ENCODE measurements at regions not wholly inside any gene's neighbourhood (a gene's known extent, or its start where the extent isn't known, plus 50 kb on each side); places are given as distances from the start of the nearest gene placed in this dataset.
"Not testable (repeated sequence)": the region's sequence is repeated elsewhere in the genome, so short reads cannot be mapped to it uniquely, and the experiment has no call there.

DNA sequence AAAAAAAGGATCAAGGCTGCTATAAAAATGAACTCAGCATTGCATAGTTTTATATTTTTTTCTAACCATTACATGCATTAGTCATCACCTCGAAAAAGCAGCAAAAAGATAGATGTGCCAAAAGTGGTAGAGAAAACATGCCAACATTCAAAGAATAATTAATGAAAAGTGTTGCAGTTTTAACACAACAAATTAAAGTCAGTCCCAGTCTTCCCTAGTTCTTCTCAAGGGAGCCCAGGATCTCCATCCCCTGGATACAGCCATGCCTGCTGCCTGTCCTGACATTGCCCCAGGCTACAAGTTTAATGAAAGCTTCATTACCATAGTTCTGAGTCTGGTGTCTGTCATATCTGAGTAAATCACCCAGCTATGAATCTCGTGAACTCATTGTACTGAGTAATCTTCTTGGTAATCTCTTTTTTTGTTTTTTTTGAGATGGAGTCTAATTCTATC lies 116.6 kb upstream of the KLF12 start:
- no peak for DNase-seq (ENCODE audit: low read depth in 6 of 9, low spot score in 9 of 9)
- Histone ChIP-seq H3K4me3 (ENCODE audit: low read length in 2 of 2) (no peak overlapping the region), H3K9me3 (ENCODE audit: control insufficient read depth in 2 of 2, insufficient read depth in 1 of 2, low read length in 1 of 2) (no peaks in the 10 kb centered on the region), H3K36me3 (ENCODE audit: control insufficient read depth in 2 of 2, insufficient read depth in 2 of 2, low read length in 1 of 2) (no peaks in the 10 kb centered on the region), H3K27me3 (ENCODE audit: control insufficient read depth in 2 of 2, insufficient read depth in 1 of 2, low read length in 1 of 2) (no peaks in the 10 kb centered on the region), H3K4me1 (ENCODE audit: control insufficient read depth in 2 of 2, insufficient read depth in 2 of 2, low read length in 2 of 2) (no peaks in the 10 kb centered on the region), H3K27ac (ENCODE audit: low read depth in 1 of 2, low read length in 1 of 2) (no peak overlapping the region)
- 88% methylated on average over 2 of the region's 2 CpGs for WGBS

DNA sequence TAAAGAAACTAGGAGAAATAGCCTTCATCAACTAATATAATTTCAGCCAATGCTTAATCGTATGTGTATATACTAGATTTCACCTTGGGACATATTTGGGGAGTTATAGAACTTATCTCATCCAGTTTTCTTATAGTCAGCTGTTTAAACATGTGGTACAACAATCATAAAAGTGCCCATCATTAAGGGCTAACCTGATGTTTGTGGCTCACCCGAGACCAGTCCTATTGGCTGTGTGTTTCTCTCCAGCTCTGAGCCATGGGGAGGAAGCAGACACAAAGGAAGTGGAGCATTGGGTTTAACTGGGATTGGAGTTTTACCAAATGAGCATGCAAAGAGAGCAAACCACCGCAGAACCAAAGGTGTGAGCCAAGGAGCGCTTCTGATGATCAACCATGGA lies 114.3 kb upstream of the KLF12 start:
- Histone ChIP-seq H3K27ac (ENCODE audit: low read depth in 1 of 2, low read length in 1 of 2) (no peak overlapping the region), H3K9me3 (ENCODE audit: control insufficient read depth in 2 of 2, insufficient read depth in 1 of 2, low read length in 1 of 2) (no peaks in the 10 kb centered on the region), H3K36me3 (ENCODE audit: control insufficient read depth in 2 of 2, insufficient read depth in 2 of 2, low read length in 1 of 2) (no peaks in the 10 kb centered on the region), H3K4me3 (ENCODE audit: low read length in 2 of 2) (no peak overlapping the region), H3K27me3 (ENCODE audit: control insufficient read depth in 2 of 2, insufficient read depth in 1 of 2, low read length in 1 of 2) (no peaks in the 10 kb centered on the region), H3K4me1 (ENCODE audit: control insufficient read depth in 2 of 2, insufficient read depth in 2 of 2, low read length in 2 of 2) (no peaks in the 10 kb centered on the region)
- DNase-seq (ENCODE audit: low read depth in 6 of 9, low spot score in 9 of 9), result no peak
- 98% methylated on average over 4 of the region's 4 CpGs for WGBS

DNA sequence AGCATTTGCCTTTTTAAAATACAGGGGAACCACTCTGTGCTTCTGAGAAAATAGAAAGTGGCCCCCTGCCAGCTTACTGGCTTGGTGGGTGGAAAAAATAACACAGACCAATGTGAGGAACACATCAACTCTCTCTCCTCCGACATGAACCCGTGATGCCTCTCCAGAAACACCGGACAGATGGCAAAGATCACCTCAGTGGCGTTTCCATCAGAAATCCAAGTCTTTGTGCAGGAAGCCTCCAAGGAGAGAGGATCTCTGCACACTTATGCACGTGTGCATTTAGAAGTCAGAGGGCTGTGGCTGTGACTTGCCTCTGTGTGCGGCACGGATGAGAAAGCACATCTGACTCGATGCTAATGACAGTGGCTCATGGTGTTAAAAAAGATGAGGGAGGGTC lies 112.3 kb upstream of the KLF12 start:
- H3K27me3 ChIP-seq (ENCODE audit: control insufficient read depth in 2 of 2, insufficient read depth in 1 of 2, low read length in 1 of 2), result no peaks in the 10 kb centered on the region
- H3K4me1 ChIP-seq (ENCODE audit: control insufficient read depth in 2 of 2, insufficient read depth in 2 of 2, low read length in 2 of 2), result no peaks in the 10 kb centered on the region
- no peaks in the 10 kb centered on the region for H3K36me3 ChIP-seq (ENCODE audit: control insufficient read depth in 2 of 2, insufficient read depth in 2 of 2, low read length in 1 of 2)
- H3K9me3 ChIP-seq (ENCODE audit: control insufficient read depth in 2 of 2, insufficient read depth in 1 of 2, low read length in 1 of 2), result no peaks in the 10 kb centered on the region
- WGBS, result 88% methylated on average over 8 of the region's 8 CpGs
- no peak overlapping the region for H3K4me3 ChIP-seq (ENCODE audit: low read length in 2 of 2)
- H3K27ac ChIP-seq (ENCODE audit: low read depth in 1 of 2, low read length in 1 of 2), result no peak overlapping the region
- no peak for DNase-seq (ENCODE audit: low read depth in 6 of 9, low spot score in 9 of 9)

DNA sequence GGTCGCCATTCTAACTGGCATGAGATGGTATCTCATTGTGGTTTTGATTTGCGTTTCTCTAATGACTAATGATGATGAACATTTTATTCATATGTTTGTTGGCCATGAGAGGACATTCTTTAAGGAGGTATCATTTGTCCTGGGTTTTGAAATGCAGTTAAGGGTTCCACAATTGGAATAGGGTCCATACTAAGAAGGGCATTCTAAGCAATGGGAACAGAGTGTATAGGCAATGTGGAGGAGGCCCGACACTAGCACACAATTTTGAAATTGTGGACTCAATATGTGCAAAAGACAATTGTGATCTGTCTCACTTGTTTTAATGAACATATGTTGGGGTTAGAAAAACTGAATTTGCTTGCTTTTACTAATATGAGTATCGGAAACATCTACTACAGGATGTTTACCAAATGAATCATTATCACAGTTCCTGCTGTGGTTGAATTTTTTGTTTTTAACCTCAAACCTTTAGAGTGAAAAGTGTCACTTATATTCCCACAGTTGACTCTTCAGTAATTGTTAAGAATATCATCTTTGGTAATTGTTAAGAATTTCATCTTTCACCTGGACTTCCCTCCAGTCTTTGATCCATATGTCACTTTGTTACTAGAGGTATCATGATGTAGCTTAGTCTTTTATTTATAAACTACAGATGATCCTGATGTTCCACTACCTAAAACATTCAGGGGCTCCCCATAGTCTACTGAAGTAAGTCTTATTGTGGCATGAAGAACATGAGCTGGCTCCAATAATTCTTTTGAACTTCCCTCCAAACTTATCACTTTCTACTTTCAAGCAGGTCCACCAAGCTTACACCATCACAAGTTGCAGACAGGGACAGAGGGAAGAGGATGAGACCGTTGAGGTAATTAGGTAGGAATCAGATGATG lies 109.7 kb upstream of the KLF12 start:
- H3K27me3 ChIP-seq (ENCODE audit: control insufficient read depth in 2 of 2, insufficient read depth in 1 of 2, low read length in 1 of 2), result no peaks in the 10 kb centered on the region
- DNase-seq (ENCODE audit: low read depth in 6 of 9, low spot score in 9 of 9), result peak in 1 of 9 donors; percentile 36
- WGBS, result 87% methylated on average over 5 of the region's 5 CpGs
- no peaks in the 10 kb centered on the region for H3K36me3 ChIP-seq (ENCODE audit: control insufficient read depth in 2 of 2, insufficient read depth in 2 of 2, low read length in 1 of 2)
- H3K4me3 ChIP-seq (ENCODE audit: low read length in 2 of 2), result no peak overlapping the region
- no peaks in the 10 kb centered on the region for H3K4me1 ChIP-seq (ENCODE audit: control insufficient read depth in 2 of 2, insufficient read depth in 2 of 2, low read length in 2 of 2)
- peak overlapping the region in 1 of 2 donors; percentile 8 for H3K27ac ChIP-seq (ENCODE audit: low read depth in 1 of 2, low read length in 1 of 2)
- H3K9me3 ChIP-seq (ENCODE audit: control insufficient read depth in 2 of 2, insufficient read depth in 1 of 2, low read length in 1 of 2), result no peaks in the 10 kb centered on the region

DNA sequence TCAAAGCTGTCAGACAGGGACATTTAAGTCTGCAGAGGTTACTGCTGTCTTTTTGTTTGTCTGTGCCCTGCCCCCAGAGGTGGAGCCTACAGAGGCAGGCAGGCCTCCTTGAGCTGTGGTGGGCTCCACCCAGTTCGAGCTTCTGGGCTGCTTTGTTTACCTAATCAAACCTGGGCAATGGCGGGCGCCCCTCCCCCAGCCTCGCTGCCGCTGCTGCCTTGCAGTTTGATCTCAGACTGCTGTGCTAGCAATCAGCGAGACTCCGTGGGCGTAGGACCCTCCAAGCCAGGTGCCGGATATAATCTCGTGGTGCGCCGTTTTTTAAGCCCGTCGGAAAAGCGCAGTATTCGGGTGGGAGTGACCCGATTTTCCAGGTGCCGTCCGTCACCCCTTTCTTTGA lies 107.1 kb upstream of the KLF12 start:
- not testable (repeated sequence) for H3K9me3 ChIP-seq (ENCODE audit: control insufficient read depth in 2 of 2, insufficient read depth in 1 of 2, low read length in 1 of 2); DNase-seq (ENCODE audit: low read depth in 6 of 9, low spot score in 9 of 9); H3K36me3 ChIP-seq (ENCODE audit: control insufficient read depth in 2 of 2, insufficient read depth in 2 of 2, low read length in 1 of 2); H3K4me1 ChIP-seq (ENCODE audit: control insufficient read depth in 2 of 2, insufficient read depth in 2 of 2, low read length in 2 of 2); H3K27ac ChIP-seq (ENCODE audit: low read depth in 1 of 2, low read length in 1 of 2); H3K4me3 ChIP-seq (ENCODE audit: low read length in 2 of 2); H3K27me3 ChIP-seq (ENCODE audit: control insufficient read depth in 2 of 2, insufficient read depth in 1 of 2, low read length in 1 of 2)
- WGBS, result 93% methylated on average over 16 of the region's 19 CpGs

DNA sequence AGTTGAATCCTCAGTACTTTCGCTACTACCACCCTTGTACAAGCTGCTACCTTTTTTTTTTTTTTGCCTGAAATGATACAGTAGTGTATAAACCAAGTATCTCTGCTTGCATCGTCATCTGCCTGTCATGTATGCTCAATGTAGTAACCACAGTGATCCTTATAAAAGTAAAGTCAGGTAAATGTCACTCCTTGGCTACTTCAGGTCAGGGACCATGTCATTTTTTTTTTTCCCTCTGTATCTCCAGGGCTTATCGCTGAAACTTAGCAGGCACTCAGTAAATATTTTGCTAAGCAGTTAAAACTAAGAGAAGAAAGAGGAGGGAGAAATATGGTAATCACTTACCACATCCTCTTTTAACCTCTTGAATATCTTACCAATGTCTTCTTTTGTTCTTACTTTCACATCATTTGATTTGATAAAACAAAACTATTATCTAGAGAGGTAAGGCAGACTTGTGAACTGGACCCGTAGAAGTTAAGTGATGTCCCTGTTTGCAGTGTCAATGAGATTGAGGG lies 96.8 kb upstream of the KLF12 start:
- Histone ChIP-seq H3K4me1 (ENCODE audit: control insufficient read depth in 2 of 2, insufficient read depth in 2 of 2, low read length in 2 of 2) (no peaks in the 10 kb centered on the region), H3K27me3 (ENCODE audit: control insufficient read depth in 2 of 2, insufficient read depth in 1 of 2, low read length in 1 of 2) (no peaks in the 10 kb centered on the region), H3K9me3 (ENCODE audit: control insufficient read depth in 2 of 2, insufficient read depth in 1 of 2, low read length in 1 of 2) (no peaks in the 10 kb centered on the region), H3K4me3 (ENCODE audit: low read length in 2 of 2) (no peak overlapping the region), H3K36me3 (ENCODE audit: control insufficient read depth in 2 of 2, insufficient read depth in 2 of 2, low read length in 1 of 2) (no peaks in the 10 kb centered on the region), H3K27ac (ENCODE audit: low read depth in 1 of 2, low read length in 1 of 2) (no peak overlapping the region)
- peak in 1 of 9 donors; percentile 14 for DNase-seq (ENCODE audit: low read depth in 6 of 9, low spot score in 9 of 9)
- WGBS, result 88% methylated on average over 4 of the region's 4 CpGs

DNA sequence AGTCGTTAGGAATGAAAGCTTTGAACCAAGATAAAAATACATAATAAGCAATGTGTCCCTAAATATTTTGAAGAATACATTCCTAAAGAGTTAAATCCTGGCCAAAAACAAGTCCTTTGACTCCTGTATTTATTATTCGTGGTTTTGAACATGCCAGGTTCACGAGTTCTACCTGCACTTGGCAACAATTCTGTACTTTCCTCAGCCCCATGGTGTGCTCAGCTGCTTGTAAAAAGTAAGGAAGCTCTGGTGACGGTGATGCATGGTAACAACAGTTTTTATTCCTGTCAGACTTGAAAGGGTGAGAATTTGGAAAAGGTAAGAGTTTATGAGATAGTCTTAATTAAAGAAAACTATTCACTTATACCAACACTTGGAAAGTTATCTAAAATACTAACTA lies 95.0 kb upstream of the KLF12 start:
- Histone ChIP-seq H3K27me3 (ENCODE audit: control insufficient read depth in 2 of 2, insufficient read depth in 1 of 2, low read length in 1 of 2) (no peaks in the 10 kb centered on the region), H3K4me1 (ENCODE audit: control insufficient read depth in 2 of 2, insufficient read depth in 2 of 2, low read length in 2 of 2) (no peaks in the 10 kb centered on the region), H3K9me3 (ENCODE audit: control insufficient read depth in 2 of 2, insufficient read depth in 1 of 2, low read length in 1 of 2) (no peaks in the 10 kb centered on the region), H3K36me3 (ENCODE audit: control insufficient read depth in 2 of 2, insufficient read depth in 2 of 2, low read length in 1 of 2) (no peaks in the 10 kb centered on the region), H3K27ac (ENCODE audit: low read depth in 1 of 2, low read length in 1 of 2) (no peak overlapping the region), H3K4me3 (ENCODE audit: low read length in 2 of 2) (no peak overlapping the region)
- DNase-seq (ENCODE audit: low read depth in 6 of 9, low spot score in 9 of 9), result no peak
- 84% methylated on average over 4 of the region's 4 CpGs for WGBS

DNA sequence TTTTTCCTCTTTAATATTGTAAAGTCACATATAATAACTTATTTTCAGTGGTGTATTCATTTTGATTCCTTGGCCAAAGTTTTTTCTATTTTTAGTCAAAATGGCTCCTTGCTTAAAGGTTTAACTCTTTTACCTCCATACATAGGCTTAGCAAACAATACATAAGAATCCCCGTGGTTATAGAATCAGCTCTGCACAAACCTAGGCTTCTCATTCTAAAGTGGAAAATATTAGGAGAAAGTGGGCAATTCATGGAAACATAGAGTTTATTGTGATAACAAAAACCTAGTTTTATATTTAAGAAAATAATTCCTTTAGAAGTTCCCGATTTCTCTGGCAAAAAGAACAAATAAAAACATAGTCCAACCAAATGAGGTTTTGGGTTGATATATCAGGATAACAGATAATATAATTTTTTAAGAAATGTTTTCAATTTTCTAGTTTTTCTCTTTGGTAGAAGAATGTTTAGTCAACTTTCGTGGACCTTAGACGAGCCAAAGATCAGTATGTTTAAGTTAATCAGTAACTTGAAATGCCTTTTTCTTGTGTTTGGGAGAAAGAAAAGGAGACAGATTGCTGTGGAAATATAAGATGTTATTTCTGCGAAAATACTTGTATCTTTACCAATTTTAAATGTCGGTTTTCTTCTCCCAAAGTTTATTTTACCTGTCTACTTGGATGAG lies 93.4 kb upstream of the KLF12 start:
- Histone ChIP-seq H3K4me1 (ENCODE audit: control insufficient read depth in 2 of 2, insufficient read depth in 2 of 2, low read length in 2 of 2) (no peaks in the 10 kb centered on the region), H3K4me3 (ENCODE audit: low read length in 2 of 2) (no peak overlapping the region), H3K27ac (ENCODE audit: low read depth in 1 of 2, low read length in 1 of 2) (no peak overlapping the region), H3K9me3 (ENCODE audit: control insufficient read depth in 2 of 2, insufficient read depth in 1 of 2, low read length in 1 of 2) (no peaks in the 10 kb centered on the region), H3K27me3 (ENCODE audit: control insufficient read depth in 2 of 2, insufficient read depth in 1 of 2, low read length in 1 of 2) (no peaks in the 10 kb centered on the region), H3K36me3 (ENCODE audit: control insufficient read depth in 2 of 2, insufficient read depth in 2 of 2, low read length in 1 of 2) (no peaks in the 10 kb centered on the region)
- 95% methylated on average over 6 of the region's 6 CpGs for WGBS
- DNase-seq (ENCODE audit: low read depth in 6 of 9, low spot score in 9 of 9), result no peak

DNA sequence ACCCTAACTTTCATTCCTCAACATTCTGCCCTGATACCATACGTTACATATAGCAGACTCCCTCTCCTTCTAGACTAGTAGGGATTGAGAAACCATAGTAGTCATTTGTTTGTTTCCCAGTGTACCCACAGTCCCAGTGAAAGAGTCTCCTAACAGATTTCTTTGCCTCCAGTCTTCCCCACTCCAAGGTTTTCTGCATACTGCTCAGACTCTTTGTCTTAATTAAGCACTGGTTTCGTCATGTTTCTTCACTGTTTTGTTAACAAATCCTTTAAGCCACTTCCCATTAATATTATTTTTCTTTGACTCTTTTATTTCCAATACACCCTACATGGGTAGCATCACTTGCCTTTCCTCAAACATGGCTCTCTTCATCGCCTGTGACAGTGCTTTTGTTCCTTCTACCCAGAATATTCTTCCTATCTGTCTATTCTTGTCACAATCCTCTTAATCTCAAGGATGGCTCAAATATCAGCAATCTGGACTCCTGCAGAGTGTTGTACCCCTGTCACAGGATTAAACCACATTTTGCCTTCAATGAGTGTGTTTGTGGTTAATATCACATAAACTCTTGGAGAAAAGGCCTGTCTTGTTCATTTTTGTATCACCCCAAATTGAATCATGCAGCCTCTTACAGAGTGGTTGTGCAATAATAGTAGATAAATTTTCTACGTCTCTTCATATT lies 92.7 kb upstream of the KLF12 start:
- no peak for DNase-seq (ENCODE audit: low read depth in 6 of 9, low spot score in 9 of 9)
- H3K4me1 ChIP-seq (ENCODE audit: control insufficient read depth in 2 of 2, insufficient read depth in 2 of 2, low read length in 2 of 2), result no peaks in the 10 kb centered on the region

More for the DNA sequence above, 92.7 kb upstream of the KLF12 start:
- Histone ChIP-seq H3K9me3 (ENCODE audit: control insufficient read depth in 2 of 2, insufficient read depth in 1 of 2, low read length in 1 of 2) (no peaks in the 10 kb centered on the region), H3K36me3 (ENCODE audit: control insufficient read depth in 2 of 2, insufficient read depth in 2 of 2, low read length in 1 of 2) (no peaks in the 10 kb centered on the region), H3K27ac (ENCODE audit: low read depth in 1 of 2, low read length in 1 of 2) (no peak overlapping the region), H3K4me3 (ENCODE audit: low read length in 2 of 2) (no peak overlapping the region), H3K27me3 (ENCODE audit: control insufficient read depth in 2 of 2, insufficient read depth in 1 of 2, low read length in 1 of 2) (no peaks in the 10 kb centered on the region)
- 96% methylated on average over 4 of the region's 4 CpGs for WGBS

Data from thymus (tissue), 11 donors.